ENCODE measurements at regions not wholly inside any gene's neighbourhood (a gene's known extent, or its start where the extent isn't known, plus 50 kb on each side); places are given as distances from the start of the nearest gene placed in this dataset.

GRCh38 chr1:239686386-239686785, 300.0 kb downstream of the CHRM3 start:
- no peak for DNase-seq

- DNase-seq = no peak
Measured at GRCh38 chr1:239696317-239696716, 309.9 kb downstream of the CHRM3 start.

- DNase-seq = no peak
Measured at GRCh38 chr1:239700667-239701066, 314.3 kb downstream of the CHRM3 start.

- DNase-seq = no peak
Measured at GRCh38 chr1:239703075-239703474, 316.7 kb downstream of the CHRM3 start.

- no peak for DNase-seq
Measured at GRCh38 chr1:239706245-239706892, 320.0 kb downstream of the CHRM3 start.

- DNase-seq = no peak
Measured at GRCh38 chr1:239707615-239708014, 321.2 kb downstream of the CHRM3 start.

- DNase-seq = no peak
Measured at GRCh38 chr1:239708622-239709021, 322.3 kb downstream of the CHRM3 start.

- DNase-seq = no peak
Measured at GRCh38 chr1:239711768-239712167, 325.4 kb downstream of the CHRM3 start.

- no peak for DNase-seq
Measured at GRCh38 chr1:239717097-239717917, 330.9 kb downstream of the CHRM3 start.

- no peak for DNase-seq
Measured at GRCh38 chr1:239717918-239718184, 331.5 kb downstream of the CHRM3 start.

- DNase-seq = no peak
Measured at GRCh38 chr1:239718571-239718970, 332.2 kb downstream of the CHRM3 start.

GRCh38 chr1:239718997-239719628, 332.7 kb downstream of the CHRM3 start:
- DNase-seq = no peak

- DNase-seq = no peak
Measured at GRCh38 chr1:239719642-239720258, 333.4 kb downstream of the CHRM3 start.

GRCh38 chr1:239722035-239722434, 335.7 kb downstream of the CHRM3 start:
- DNase-seq = no peak

- no peak for DNase-seq
Measured at GRCh38 chr1:239723776-239724367, 337.5 kb downstream of the CHRM3 start.

GRCh38 chr1:239725371-239725770, 339.0 kb downstream of the CHRM3 start:
- DNase-seq = no peak

GRCh38 chr1:239725933-239726332, 339.6 kb downstream of the CHRM3 start:
- DNase-seq = no peak

- DNase-seq = no peak
Measured at GRCh38 chr1:239730378-239730777, 344.0 kb downstream of the CHRM3 start.

GRCh38 chr1:239731082-239731748, 344.8 kb downstream of the CHRM3 start:
- no peak for DNase-seq

- DNase-seq = no peak
Measured at GRCh38 chr1:239732770-239733169, 346.4 kb downstream of the CHRM3 start.

GRCh38 chr1:239733995-239734394, 347.6 kb downstream of the CHRM3 start:
- DNase-seq = no peak

- no peak for DNase-seq
Measured at GRCh38 chr1:239735111-239735510, 348.7 kb downstream of the CHRM3 start.

GRCh38 chr1:239736479-239736878, 350.1 kb downstream of the CHRM3 start:
- no peak for DNase-seq
